Activated naive CD8-positive, alpha-beta T cell treated with anti-CD3 and anti-CD28 coated beads, Interleukin-2, amount 10 ng/mL, durations not matched to agents 7 days and 5 days (primary cell): ENCODE measurements at regions not wholly inside any gene's neighbourhood (a gene's known extent, or its start where the extent isn't known, plus 50 kb on each side); places are given as distances from the start of the nearest gene placed in this dataset.

Experiments
- ATAC-seq: fragments of 150-1000 bp; cut with Tn5 transposase; one replicate; pipeline ENCODE4 v1.10.0; 2021; ENCODE audit warnings: low read depth, moderate library complexity
- POLR2A ChIA-PET: fragments of 350-600 bp; sonication (Branson Sonifier 250); formaldehyde crosslinking; loops from one replicate; lab custom pipeline; 2021; ENCODE audit warnings: antibody characterized with exemption; lab: Charles Lee
- DNase-seq: peaks from one replicate; pipeline ENCODE4 v3.0.0; 2021
- H3K27ac Mint-ChIP-seq: one replicate; pipeline ENCODE4 v1.8.0; 2022; ENCODE audit warnings: mild to moderate bottlenecking, mixed read lengths
- H3K27me3 Mint-ChIP-seq: one replicate; pipeline ENCODE4 v1.8.0; 2022; ENCODE audit warnings: mild to moderate bottlenecking, moderate library complexity, mixed read lengths
- H3K36me3 Mint-ChIP-seq: one replicate; pipeline ENCODE4 v1.8.0; 2021; ENCODE audit warnings: mild to moderate bottlenecking, mixed read lengths
- H3K4me1 Mint-ChIP-seq: one replicate; pipeline ENCODE4 v1.8.0; 2021; ENCODE audit warnings: mixed read lengths
- H3K4me3 Mint-ChIP-seq: one replicate; pipeline ENCODE4 v1.8.0; 2022; ENCODE audit warnings: mild to moderate bottlenecking, moderate library complexity, mixed read lengths
- H3K9me3 Mint-ChIP-seq: one replicate; pipeline ENCODE4 v1.8.0; 2021; ENCODE audit warnings: mixed read lengths

DNA sequence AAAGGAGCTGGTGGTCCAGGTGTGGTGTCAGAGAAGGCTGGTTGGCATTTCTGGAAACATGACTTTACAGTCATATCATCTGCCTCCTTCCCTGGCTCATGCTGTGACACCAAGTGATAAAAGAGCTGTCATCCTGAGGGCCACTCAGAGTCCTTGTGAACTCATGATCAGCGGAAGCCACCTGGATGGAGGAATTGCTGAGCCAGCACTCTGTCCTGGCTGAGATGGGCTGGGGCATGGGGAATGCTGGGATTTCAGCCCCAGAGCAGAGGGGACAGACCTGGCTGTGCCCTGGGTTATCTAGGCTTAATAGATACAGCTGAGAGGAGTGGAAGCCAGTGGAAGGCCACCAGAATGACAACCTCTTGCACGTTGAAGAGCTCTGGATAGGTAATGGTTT, 214.3 kb downstream of the DHX35 start:
- Mint-ChIP-seq H3K36me3 (no peaks in the 10 kb centered on the region), H3K4me3 (no peak overlapping the region), H3K27ac (no peak overlapping the region), H3K4me1 (no peaks in the 10 kb centered on the region), H3K9me3 (no peaks in the 10 kb centered on the region), H3K27me3 (peaks cover 14% of the 10 kb centered on the region)
- ATAC-seq (no peak), DNase-seq (no peak)
- POLR2A ChIA-PET: no interaction called here

DNA sequence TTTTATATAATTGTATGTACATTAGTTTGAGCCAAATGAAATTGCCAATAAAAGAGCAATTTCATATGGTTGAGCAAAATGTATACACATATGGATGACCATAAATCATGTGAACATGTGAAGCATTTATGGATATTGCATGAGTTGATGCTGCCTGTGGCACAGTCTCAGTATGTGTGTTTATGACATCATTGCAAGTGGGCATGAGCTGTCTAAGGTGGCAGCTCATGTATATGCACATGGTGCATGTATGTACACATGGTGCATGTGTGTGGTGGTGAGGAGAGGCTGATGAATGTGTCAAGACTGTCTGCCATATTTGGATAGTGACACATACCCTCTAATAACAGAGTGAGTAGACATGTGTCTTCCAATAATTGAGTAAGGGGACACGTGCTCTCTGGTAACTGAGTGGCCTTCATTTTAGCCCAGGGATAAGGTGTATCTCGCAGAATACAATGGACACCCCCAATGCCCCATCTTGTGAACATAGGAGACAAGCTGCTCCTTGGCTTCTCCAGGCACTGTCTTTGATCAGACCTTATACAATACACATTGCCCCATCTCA, 208.8 kb downstream of the DHX35 start:
- peaks cover 12% of the 10 kb centered on the region for H3K27me3 Mint-ChIP-seq
- no peaks in the 10 kb centered on the region for H3K4me1 Mint-ChIP-seq
- H3K36me3 Mint-ChIP-seq: no peaks in the 10 kb centered on the region
- ATAC-seq (no peak), DNase-seq (no peak)
- no peak overlapping the region for H3K27ac Mint-ChIP-seq
- POLR2A ChIA-PET: no interaction called here
- no peaks in the 10 kb centered on the region for H3K9me3 Mint-ChIP-seq
- H3K4me3 Mint-ChIP-seq: no peak overlapping the region

- Mint-ChIP-seq H3K4me3 (no peak overlapping the region), H3K27ac (no peak overlapping the region), H3K9me3 (no peaks in the 10 kb centered on the region), H3K27me3 (peaks cover 13% of the 10 kb centered on the region), H3K36me3 (no peaks in the 10 kb centered on the region), H3K4me1 (no peaks in the 10 kb centered on the region)
- ATAC-seq (no peak), DNase-seq (no peak)
- POLR2A ChIA-PET: no interaction called here
Observed at GRCh38 chr20:39165099-39165498, 203.0 kb downstream of the DHX35 start.

- H3K36me3 Mint-ChIP-seq: no peaks in the 10 kb centered on the region
Observed at GRCh38 chr20:39164642-39165041, 202.5 kb downstream of the DHX35 start.

DNA sequence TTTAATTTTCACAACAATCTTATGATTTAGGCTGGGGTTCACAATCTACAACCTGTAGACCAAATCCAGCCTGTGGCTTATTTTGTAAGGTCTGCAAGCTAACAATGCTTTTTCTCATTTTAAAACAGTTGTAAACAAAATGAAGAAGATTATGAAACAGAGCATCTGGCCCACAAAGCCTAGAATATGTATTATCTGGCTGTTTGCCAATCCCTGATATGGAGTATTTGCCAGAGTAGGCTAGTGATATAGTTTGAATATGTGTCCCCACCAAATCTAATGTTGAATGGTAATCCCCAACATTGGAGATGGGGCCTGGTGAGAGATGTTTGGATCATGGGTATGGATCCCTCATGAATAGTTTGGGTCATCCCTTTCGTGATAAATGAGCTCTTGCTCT, 201.8 kb downstream of the DHX35 start:
- peaks cover 19% of the 10 kb centered on the region for H3K27me3 Mint-ChIP-seq
- no peaks in the 10 kb centered on the region for H3K36me3 Mint-ChIP-seq
- POLR2A ChIA-PET: no interaction called here
- no peaks in the 10 kb centered on the region for H3K9me3 Mint-ChIP-seq
- no peak overlapping the region for H3K27ac Mint-ChIP-seq
- DNase-seq: no peak
- H3K4me1 Mint-ChIP-seq: no peaks in the 10 kb centered on the region
- no peak for ATAC-seq
- no peak overlapping the region for H3K4me3 Mint-ChIP-seq

More at GRCh38 chr20:39164642-39165041, 202.5 kb downstream of the DHX35 start:
- H3K27ac Mint-ChIP-seq: no peak overlapping the region
- H3K9me3 Mint-ChIP-seq: no peaks in the 10 kb centered on the region
- POLR2A ChIA-PET: no interaction called here
- H3K4me1 Mint-ChIP-seq: no peaks in the 10 kb centered on the region
- H3K27me3 Mint-ChIP-seq: peaks cover 14% of the 10 kb centered on the region
- ATAC-seq: no peak
- DNase-seq: no peak
- H3K4me3 Mint-ChIP-seq: no peak overlapping the region

- H3K9me3 Mint-ChIP-seq: no peaks in the 10 kb centered on the region
Observed at GRCh38 chr20:39161900-39162299, 199.8 kb downstream of the DHX35 start.

GRCh38 chr20:39155971-39156370, 193.8 kb downstream of the DHX35 start:
- H3K9me3 Mint-ChIP-seq: no peaks in the 10 kb centered on the region
- H3K36me3 Mint-ChIP-seq: no peaks in the 10 kb centered on the region
- H3K4me3 Mint-ChIP-seq: no peak overlapping the region
- H3K4me1 Mint-ChIP-seq: no peaks in the 10 kb centered on the region
- DNase-seq: no peak
- POLR2A ChIA-PET: no interaction called here
- ATAC-seq: no peak
- peaks cover 23% of the 10 kb centered on the region for H3K27me3 Mint-ChIP-seq
- H3K27ac Mint-ChIP-seq: no peak overlapping the region

More at GRCh38 chr20:39161900-39162299, 199.8 kb downstream of the DHX35 start:
- H3K4me3 Mint-ChIP-seq: no peak overlapping the region
- no peaks in the 10 kb centered on the region for H3K36me3 Mint-ChIP-seq
- ATAC-seq (no peak), DNase-seq (no peak)
- H3K27ac Mint-ChIP-seq: no peak overlapping the region
- H3K27me3 Mint-ChIP-seq: peaks cover 17% of the 10 kb centered on the region
- POLR2A ChIA-PET: no interaction called here
- H3K4me1 Mint-ChIP-seq: no peaks in the 10 kb centered on the region

GRCh38 chr20:39152742-39153141, 190.6 kb downstream of the DHX35 start:
- no peaks in the 10 kb centered on the region for H3K36me3 Mint-ChIP-seq
- peaks cover 13% of the 10 kb centered on the region for H3K27me3 Mint-ChIP-seq
- POLR2A ChIA-PET: no interaction called here
- no peak overlapping the region for H3K27ac Mint-ChIP-seq
- ATAC-seq (no peak), DNase-seq (no peak)
- H3K4me1 Mint-ChIP-seq: no peaks in the 10 kb centered on the region
- no peak overlapping the region for H3K4me3 Mint-ChIP-seq
- no peaks in the 10 kb centered on the region for H3K9me3 Mint-ChIP-seq

- ATAC-seq: no peak
- Mint-ChIP-seq H3K4me3 (no peak overlapping the region), H3K27me3 (peaks cover 13% of the 10 kb centered on the region), H3K9me3 (no peaks in the 10 kb centered on the region), H3K36me3 (no peaks in the 10 kb centered on the region), H3K4me1 (no peaks in the 10 kb centered on the region), H3K27ac (no peak overlapping the region)
- POLR2A ChIA-PET: no interaction called here
- no peak for DNase-seq
Observed at GRCh38 chr20:39152126-39152525, 190.0 kb downstream of the DHX35 start.

DNA sequence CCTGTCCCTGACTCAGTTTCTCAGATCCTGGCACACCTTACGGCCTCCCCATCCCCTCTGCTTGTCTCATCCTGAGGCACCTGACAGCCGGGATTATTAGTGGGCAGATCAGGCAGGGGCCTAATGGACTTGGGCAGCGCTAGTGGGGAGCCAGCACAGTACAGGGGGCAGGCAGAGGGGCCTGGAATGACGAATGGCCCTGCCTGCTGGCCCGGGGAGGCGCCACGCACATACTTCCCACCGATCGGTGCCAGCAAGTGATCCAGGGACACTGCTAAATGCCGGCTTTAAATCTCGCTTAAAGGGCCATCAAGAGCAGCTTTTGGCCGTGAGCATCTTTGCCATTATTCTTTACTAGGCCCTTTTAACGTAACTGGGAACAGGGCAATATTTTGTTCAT, 188.4 kb downstream of the DHX35 start:
- ATAC-seq (no peak), DNase-seq (no peak)
- Mint-ChIP-seq H3K9me3 (no peaks in the 10 kb centered on the region), H3K4me1 (no peaks in the 10 kb centered on the region), H3K36me3 (no peaks in the 10 kb centered on the region), H3K27ac (no peak overlapping the region), H3K27me3 (peaks cover 14% of the 10 kb centered on the region), H3K4me3 (no peak overlapping the region)
- POLR2A ChIA-PET: no interaction called here

DNA sequence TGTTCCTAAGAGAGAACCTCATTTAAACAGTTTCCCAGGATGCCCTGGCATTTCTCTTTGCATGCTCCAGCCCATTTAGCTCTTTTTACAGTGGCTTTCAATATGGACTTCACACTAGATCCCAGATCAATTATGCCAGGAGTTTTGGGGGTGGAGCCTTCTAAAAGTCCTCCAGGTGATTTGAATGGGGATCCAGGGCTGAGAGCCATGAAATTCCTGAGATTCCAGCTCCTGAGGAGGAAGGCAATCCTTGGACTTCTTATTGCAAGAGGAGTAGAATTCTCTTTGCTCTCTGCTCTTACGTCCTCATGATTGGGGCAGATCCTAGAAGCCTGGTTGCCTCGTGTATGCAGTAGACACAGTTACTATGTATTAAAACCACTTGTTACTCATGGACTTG, 184.2 kb downstream of the DHX35 start:
- H3K27ac Mint-ChIP-seq: no peak overlapping the region
- DNase-seq (no peak), ATAC-seq (no peak)
- peaks cover 5% of the 10 kb centered on the region for H3K27me3 Mint-ChIP-seq
- no peaks in the 10 kb centered on the region for H3K36me3 Mint-ChIP-seq
- no peaks in the 10 kb centered on the region for H3K4me1 Mint-ChIP-seq
- POLR2A ChIA-PET: no interaction called here
- H3K4me3 Mint-ChIP-seq: no peak overlapping the region
- H3K9me3 Mint-ChIP-seq: peaks cover 1% of the 10 kb centered on the region

DNA sequence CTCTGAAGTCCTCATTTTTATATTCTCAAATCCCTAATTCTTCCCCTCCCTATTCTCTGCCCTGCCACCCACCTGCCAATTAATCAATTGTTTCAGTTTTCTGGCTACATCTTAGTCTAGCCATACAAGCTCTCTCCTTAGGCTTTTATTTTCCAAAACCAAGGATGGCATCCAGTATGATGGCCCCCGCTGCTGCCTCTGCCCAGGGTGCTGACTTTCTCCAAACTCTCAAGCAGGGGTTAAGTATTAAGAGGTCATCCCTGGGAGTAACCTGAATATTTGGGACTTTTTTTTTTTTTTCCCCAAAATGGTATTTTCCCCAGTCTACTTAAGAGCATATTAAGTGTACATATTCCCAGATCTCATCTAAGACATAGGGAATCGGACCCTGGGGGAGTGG, 183.8 kb downstream of the DHX35 start:
- Mint-ChIP-seq H3K4me1 (no peaks in the 10 kb centered on the region), H3K4me3 (no peak overlapping the region)
- POLR2A ChIA-PET: no interaction called here

GRCh38 chr20:39144757-39145156, 182.6 kb downstream of the DHX35 start:
- ATAC-seq (no peak), DNase-seq (no peak)
- Mint-ChIP-seq H3K27me3 (peaks cover 10% of the 10 kb centered on the region), H3K4me1 (no peaks in the 10 kb centered on the region), H3K4me3 (no peak overlapping the region), H3K9me3 (peaks cover 1% of the 10 kb centered on the region), H3K27ac (no peak overlapping the region), H3K36me3 (no peaks in the 10 kb centered on the region)
- POLR2A ChIA-PET: no interaction called here

More for the DNA sequence above, 183.8 kb downstream of the DHX35 start:
- no peaks in the 10 kb centered on the region for H3K36me3 Mint-ChIP-seq
- H3K27me3 Mint-ChIP-seq: peaks cover 5% of the 10 kb centered on the region
- H3K9me3 Mint-ChIP-seq: peaks cover 1% of the 10 kb centered on the region
- H3K27ac Mint-ChIP-seq: no peak overlapping the region
- ATAC-seq (no peak), DNase-seq (no peak)

GRCh38 chr20:39142407-39143096, 180.4 kb downstream of the DHX35 start:
- H3K27me3 Mint-ChIP-seq: peaks cover 10% of the 10 kb centered on the region
- no peak overlapping the region for H3K27ac Mint-ChIP-seq
- H3K4me1 Mint-ChIP-seq: no peaks in the 10 kb centered on the region
- POLR2A ChIA-PET: no interaction called here
- no peak for ATAC-seq
- H3K36me3 Mint-ChIP-seq: no peaks in the 10 kb centered on the region
- no peak overlapping the region for H3K4me3 Mint-ChIP-seq
- no peak for DNase-seq
- H3K9me3 Mint-ChIP-seq: peaks cover 1% of the 10 kb centered on the region
